ENCODE measurements at regions not wholly inside any gene's neighbourhood (a gene's known extent, or its start where the extent isn't known, plus 50 kb on each side); places are given as distances from the start of the nearest gene placed in this dataset.
"Not testable (repeated sequence)": the region's sequence is repeated elsewhere in the genome, so short reads cannot be mapped to it uniquely, and the experiment has no call there.

- not testable (repeated sequence) for DNase-seq (ENCODE audit: low spot score)
Measured at GRCh38 chr2:184330561-184330960, 267.8 kb upstream of the ZNF804A start.

- DNase-seq (ENCODE audit: low spot score): peak; percentile 41
Measured at GRCh38 chr2:184336688-184337087, 261.6 kb upstream of the ZNF804A start.

GRCh38 chr2:184338771-184339170 lies 259.6 kb upstream of the ZNF804A start:
- no peak for DNase-seq (ENCODE audit: low spot score)

GRCh38 chr2:184339966-184340365 lies 258.4 kb upstream of the ZNF804A start:
- peak; percentile 28 for DNase-seq (ENCODE audit: low spot score)

GRCh38 chr2:184346338-184346862 lies 251.9 kb upstream of the ZNF804A start:
- no peak for DNase-seq (ENCODE audit: low spot score)

- DNase-seq (ENCODE audit: low spot score): no peak
Measured at GRCh38 chr2:184351126-184351525, 247.2 kb upstream of the ZNF804A start.

GRCh38 chr2:184357033-184357432 lies 241.3 kb upstream of the ZNF804A start:
- no peak for DNase-seq (ENCODE audit: low spot score)

GRCh38 chr2:184359379-184359778 lies 238.9 kb upstream of the ZNF804A start:
- no peak for DNase-seq (ENCODE audit: low spot score)

- DNase-seq (ENCODE audit: low spot score): no peak
Measured at GRCh38 chr2:184363213-184363612, 235.1 kb upstream of the ZNF804A start.

- DNase-seq (ENCODE audit: low spot score): no peak
Measured at GRCh38 chr2:184367211-184367610, 231.1 kb upstream of the ZNF804A start.

- no peak for DNase-seq (ENCODE audit: low spot score)
Measured at GRCh38 chr2:184369307-184369706, 229.0 kb upstream of the ZNF804A start.

- no peak for DNase-seq (ENCODE audit: low spot score)
Measured at GRCh38 chr2:184370954-184371353, 227.4 kb upstream of the ZNF804A start.

- DNase-seq (ENCODE audit: low spot score): no peak
Measured at GRCh38 chr2:184371641-184372040, 226.7 kb upstream of the ZNF804A start.

GRCh38 chr2:184372484-184372883 lies 225.8 kb upstream of the ZNF804A start:
- DNase-seq (ENCODE audit: low spot score): no peak

- no peak for DNase-seq (ENCODE audit: low spot score)
Measured at GRCh38 chr2:184394642-184395041, 203.7 kb upstream of the ZNF804A start.

- DNase-seq (ENCODE audit: low spot score): peak; percentile 18
Measured at GRCh38 chr2:184402381-184402780, 195.9 kb upstream of the ZNF804A start.

- peak; percentile 67 for DNase-seq (ENCODE audit: low spot score)
Measured at GRCh38 chr2:184407041-184407630, 191.2 kb upstream of the ZNF804A start.

GRCh38 chr2:184410160-184410559 lies 188.2 kb upstream of the ZNF804A start:
- no peak for DNase-seq (ENCODE audit: low spot score)

- DNase-seq (ENCODE audit: low spot score): no peak
Measured at GRCh38 chr2:184413221-184413620, 185.1 kb upstream of the ZNF804A start.

- no peak for DNase-seq (ENCODE audit: low spot score)
Measured at GRCh38 chr2:184413671-184414229, 184.6 kb upstream of the ZNF804A start.

- DNase-seq (ENCODE audit: low spot score): no peak
Measured at GRCh38 chr2:184416146-184416913, 182.0 kb upstream of the ZNF804A start.

- DNase-seq (ENCODE audit: low spot score): no peak
Measured at GRCh38 chr2:184419744-184420143, 178.6 kb upstream of the ZNF804A start.

GRCh38 chr2:184421456-184421855 lies 176.9 kb upstream of the ZNF804A start:
- not testable (repeated sequence) for DNase-seq (ENCODE audit: low spot score)

All from A172 (cell line).